Muscle layer of colon (tissue), 2 donors: ENCODE measurements at regions not wholly inside any gene's neighbourhood (a gene's known extent, or its start where the extent isn't known, plus 50 kb on each side); places are given as distances from the start of the nearest gene placed in this dataset.

Experiments used
- H3K27ac ChIP-seq: one replicate; pipeline ENCODE4 v1.7.0; 2013; ENCODE audit warnings: low read depth, mild to moderate bottlenecking, low read length, moderate library complexity
- H3K27me3 ChIP-seq, 2 donors: one replicate each; pipeline ENCODE4 v1.7.0; 2013; ENCODE audit warnings: low read length in 2 of 2, mild to moderate bottlenecking in 2 of 2; ENCODE audit not compliant: insufficient read depth in 2 of 2, control insufficient read depth in 1 of 2
- H3K36me3 ChIP-seq: one replicate; pipeline ENCODE4 v1.7.0; 2013; ENCODE audit warnings: mild to moderate bottlenecking, low read length; ENCODE audit not compliant: insufficient read depth
- H3K4me1 ChIP-seq: one replicate; pipeline ENCODE4 v1.7.0; 2013; ENCODE audit warnings: mild to moderate bottlenecking, low read length; ENCODE audit not compliant: insufficient read depth
- H3K4me3 ChIP-seq, 2 donors: one replicate each; pipeline ENCODE4 v1.7.0; 2013; ENCODE audit warnings: low read length in 2 of 2, low read depth in 1 of 2, mild to moderate bottlenecking in 1 of 2, moderate library complexity in 1 of 2
- H3K9ac ChIP-seq: one replicate; pipeline ENCODE4 v1.7.0; 2013; ENCODE audit warnings: low read length
- H3K9me3 ChIP-seq: one replicate; pipeline ENCODE4 v1.7.0; 2013; ENCODE audit warnings: mild to moderate bottlenecking, low read length
- donor health status: abdominal sarcoma.
- donor health status: Adenocarcinoma of cecum.

- no peak overlapping the region for H3K4me3 ChIP-seq
- no peak overlapping the region for H3K27ac ChIP-seq
- no peaks in the 10 kb centered on the region for H3K27me3 ChIP-seq
- no peak overlapping the region for H3K9ac ChIP-seq
- no peaks in the 10 kb centered on the region for H3K36me3 ChIP-seq
- H3K4me1 ChIP-seq, result no peaks in the 10 kb centered on the region
- no peaks in the 10 kb centered on the region for H3K9me3 ChIP-seq
Observed at GRCh38 chr6:87920245-87920644, 127.4 kb upstream of the SPACA1 start.

- H3K27me3 ChIP-seq, result no peaks in the 10 kb centered on the region
- no peak overlapping the region for H3K27ac ChIP-seq
- H3K4me3 ChIP-seq, result no peak overlapping the region
- H3K36me3 ChIP-seq, result no peaks in the 10 kb centered on the region
- no peaks in the 10 kb centered on the region for H3K4me1 ChIP-seq
- H3K9me3 ChIP-seq, result no peaks in the 10 kb centered on the region
- no peak overlapping the region for H3K9ac ChIP-seq
Observed at GRCh38 chr6:87919416-87919815, 128.2 kb upstream of the SPACA1 start.

- Histone ChIP-seq H3K36me3 (no peaks in the 10 kb centered on the region), H3K27me3 (no peaks in the 10 kb centered on the region), H3K4me1 (no peaks in the 10 kb centered on the region), H3K4me3 (no peak overlapping the region), H3K9me3 (no peaks in the 10 kb centered on the region), H3K27ac (no peak overlapping the region), H3K9ac (no peak overlapping the region)
Observed at GRCh38 chr6:87919001-87919400, 128.6 kb upstream of the SPACA1 start.

GRCh38 chr6:87918461-87918941 lies 129.1 kb upstream of the SPACA1 start:
- Histone ChIP-seq H3K4me3 (no peak overlapping the region), H3K9ac (no peak overlapping the region), H3K27ac (no peak overlapping the region), H3K4me1 (no peaks in the 10 kb centered on the region), H3K9me3 (no peaks in the 10 kb centered on the region), H3K36me3 (no peaks in the 10 kb centered on the region), H3K27me3 (no peaks in the 10 kb centered on the region)

- Histone ChIP-seq H3K36me3 (no peaks in the 10 kb centered on the region), H3K4me3 (no peak overlapping the region), H3K4me1 (no peaks in the 10 kb centered on the region), H3K27me3 (no peaks in the 10 kb centered on the region), H3K9me3 (no peaks in the 10 kb centered on the region), H3K27ac (no peak overlapping the region), H3K9ac (no peak overlapping the region)
Observed at GRCh38 chr6:87917886-87918285, 129.8 kb upstream of the SPACA1 start.

- no peak overlapping the region for H3K9ac ChIP-seq
- H3K36me3 ChIP-seq, result no peaks in the 10 kb centered on the region
- no peak overlapping the region for H3K4me3 ChIP-seq
- no peaks in the 10 kb centered on the region for H3K27me3 ChIP-seq
- H3K4me1 ChIP-seq, result no peaks in the 10 kb centered on the region
- H3K9me3 ChIP-seq, result no peaks in the 10 kb centered on the region
- no peak overlapping the region for H3K27ac ChIP-seq
Observed at GRCh38 chr6:87916446-87916845, 131.2 kb upstream of the SPACA1 start.

GRCh38 chr6:87914637-87915395 lies 132.8 kb upstream of the SPACA1 start:
- H3K27ac ChIP-seq, result no peak overlapping the region
- H3K27me3 ChIP-seq, result no peaks in the 10 kb centered on the region
- no peak overlapping the region for H3K4me3 ChIP-seq
- H3K4me1 ChIP-seq, result no peaks in the 10 kb centered on the region
- H3K9me3 ChIP-seq, result no peaks in the 10 kb centered on the region
- no peak overlapping the region for H3K9ac ChIP-seq
- H3K36me3 ChIP-seq, result no peaks in the 10 kb centered on the region

GRCh38 chr6:87913974-87914373 lies 133.7 kb upstream of the SPACA1 start:
- Histone ChIP-seq H3K4me1 (no peaks in the 10 kb centered on the region), H3K9me3 (no peaks in the 10 kb centered on the region), H3K27me3 (no peaks in the 10 kb centered on the region), H3K4me3 (no peak overlapping the region), H3K27ac (no peak overlapping the region), H3K36me3 (no peaks in the 10 kb centered on the region), H3K9ac (no peak overlapping the region)

GRCh38 chr6:87912102-87912501 lies 135.5 kb upstream of the SPACA1 start:
- Histone ChIP-seq H3K9ac (no peak overlapping the region), H3K9me3 (no peaks in the 10 kb centered on the region), H3K27me3 (no peaks in the 10 kb centered on the region), H3K36me3 (no peaks in the 10 kb centered on the region), H3K27ac (no peak overlapping the region), H3K4me3 (no peak overlapping the region), H3K4me1 (no peaks in the 10 kb centered on the region)

- no peaks in the 10 kb centered on the region for H3K4me1 ChIP-seq
- H3K4me3 ChIP-seq, result no peak overlapping the region
- H3K9me3 ChIP-seq, result no peaks in the 10 kb centered on the region
- no peaks in the 10 kb centered on the region for H3K36me3 ChIP-seq
- H3K27ac ChIP-seq, result no peak overlapping the region
- H3K9ac ChIP-seq, result no peak overlapping the region
- H3K27me3 ChIP-seq, result peaks cover 0 to 4% of the 10 kb centered on the region in 2 donors
Observed at GRCh38 chr6:87909849-87910248, 137.8 kb upstream of the SPACA1 start.

- Histone ChIP-seq H3K4me1 (no peaks in the 10 kb centered on the region), H3K9ac (no peak overlapping the region)
Observed at GRCh38 chr6:87908978-87909811, 138.4 kb upstream of the SPACA1 start.

More at GRCh38 chr6:87908978-87909811, 138.4 kb upstream of the SPACA1 start:
- Histone ChIP-seq H3K9me3 (no peaks in the 10 kb centered on the region), H3K4me3 (no peak overlapping the region), H3K36me3 (no peaks in the 10 kb centered on the region), H3K27me3 (peaks cover 0 to 4% of the 10 kb centered on the region in 2 donors), H3K27ac (no peak overlapping the region)
